Right forelimb (tissue), 1 donor: ENCODE measurements at regions not wholly inside any gene's neighbourhood (a gene's known extent, or its start where the extent isn't known, plus 50 kb on each side); places are given as distances from the start of the nearest gene placed in this dataset.

ENCODE experiments used
- DNase-seq: peaks from one replicate; pipeline ENCODE4 v3.0.0-alpha.2; 2018

- no peak for DNase-seq
Observed at GRCh38 chr1:79852004-79852403, 845.5 kb upstream of the ADGRL4 start.

DNA sequence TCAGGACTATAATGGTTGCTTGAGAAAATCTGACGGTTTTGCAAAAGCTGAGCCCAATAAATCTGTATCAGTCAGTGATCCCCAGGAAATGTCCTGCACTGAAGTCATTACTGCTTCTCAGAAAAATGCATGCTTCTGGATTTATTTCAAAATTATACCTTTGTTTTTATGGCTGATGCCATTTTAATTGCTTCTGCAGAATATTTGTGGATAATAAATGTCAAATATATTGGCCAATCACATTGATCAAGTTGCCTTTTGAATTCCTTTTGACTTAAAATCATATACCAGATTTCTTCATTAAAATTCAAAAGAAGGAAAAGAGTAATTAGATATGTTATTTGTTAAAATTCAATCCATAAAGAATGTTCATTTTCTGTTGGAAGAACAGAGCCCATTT, 842.9 kb upstream of the ADGRL4 start:
- DNase-seq = no peak

DNA sequence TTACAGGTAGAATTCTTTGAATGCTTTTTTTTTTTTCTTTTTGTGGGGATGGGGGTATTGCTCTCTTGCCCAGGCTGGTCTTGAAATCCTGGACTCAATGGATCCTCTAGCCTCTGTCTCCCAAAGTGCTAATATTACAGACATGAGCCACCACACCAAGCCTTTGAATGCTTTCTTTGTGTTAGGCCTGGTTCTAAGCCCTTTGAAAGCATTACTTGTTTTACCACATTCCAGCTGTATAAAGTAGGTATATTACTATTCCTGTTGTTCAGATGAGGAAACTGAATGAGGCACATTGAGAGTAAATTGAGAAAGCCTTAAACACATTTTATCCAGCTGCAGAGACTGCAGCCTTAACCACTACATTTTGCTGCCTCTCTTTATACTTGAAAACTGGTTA, 841.8 kb upstream of the ADGRL4 start:
- no peak for DNase-seq

- DNase-seq = no peak
Observed at GRCh38 chr1:79847700-79848099, 841.2 kb upstream of the ADGRL4 start.

DNA sequence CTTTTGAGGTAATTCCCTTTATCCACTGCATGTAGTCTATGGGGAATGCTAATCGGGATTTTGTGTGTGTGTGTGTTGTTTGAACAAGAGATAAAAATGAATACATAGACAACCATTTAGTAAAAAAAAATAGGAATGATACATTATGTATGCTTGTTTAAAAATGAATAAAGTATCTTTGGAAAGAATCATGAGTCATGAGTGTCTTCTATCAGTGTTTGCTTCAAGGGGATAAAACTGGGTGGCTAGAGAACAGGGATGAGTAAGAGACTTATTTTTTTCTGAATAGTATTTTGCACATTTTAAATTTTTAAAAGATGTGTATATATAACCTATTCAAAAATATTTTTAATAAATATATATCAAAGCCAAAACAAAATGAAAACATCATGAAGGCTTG, 839.4 kb upstream of the ADGRL4 start:
- DNase-seq = no peak

GRCh38 chr1:79842811-79843210, 836.3 kb upstream of the ADGRL4 start:
- no peak for DNase-seq

DNA sequence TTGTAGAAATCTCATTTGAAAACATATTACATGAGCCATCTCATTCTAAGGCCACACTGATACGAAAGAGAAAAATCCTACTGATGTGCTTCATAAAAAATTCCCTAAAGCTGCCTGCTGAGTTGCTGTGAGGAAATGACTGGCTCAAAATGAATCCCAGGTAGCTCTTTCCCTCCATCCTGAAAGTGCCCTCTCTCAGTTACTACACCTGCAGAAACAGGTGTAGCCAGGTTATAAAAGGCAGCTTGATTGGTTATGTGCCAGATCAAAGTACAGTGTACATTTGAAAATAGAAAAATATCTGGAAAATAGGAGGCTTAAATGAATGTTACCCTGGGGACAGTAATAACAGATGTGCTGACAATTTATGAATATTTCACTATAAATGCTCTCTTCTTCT, 833.4 kb upstream of the ADGRL4 start:
- DNase-seq = no peak

- no peak for DNase-seq
Observed at GRCh38 chr1:79827446-79827845, 820.9 kb upstream of the ADGRL4 start.

GRCh38 chr1:79825551-79825950, 819.0 kb upstream of the ADGRL4 start:
- no peak for DNase-seq

GRCh38 chr1:79822053-79822452, 815.5 kb upstream of the ADGRL4 start:
- no peak for DNase-seq

DNA sequence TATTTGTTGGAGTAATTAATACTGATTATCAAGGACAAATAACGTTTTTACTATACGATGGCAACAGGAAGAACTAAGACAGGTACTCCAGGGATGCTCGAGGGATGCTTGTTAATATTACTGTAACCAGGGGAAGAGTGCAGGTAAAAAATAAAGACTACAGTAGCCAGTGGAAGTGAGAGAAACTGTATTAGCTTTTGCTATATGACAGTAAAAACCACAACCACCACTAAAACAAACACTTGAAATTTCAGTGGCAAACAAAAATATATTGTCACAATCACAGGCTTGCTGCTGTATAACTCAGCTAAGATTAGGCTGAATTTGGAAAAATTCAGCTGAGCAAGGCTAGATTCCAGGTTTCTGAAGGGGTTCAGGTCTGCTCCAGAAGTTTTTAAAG, 812.6 kb upstream of the ADGRL4 start:
- no peak for DNase-seq

DNA sequence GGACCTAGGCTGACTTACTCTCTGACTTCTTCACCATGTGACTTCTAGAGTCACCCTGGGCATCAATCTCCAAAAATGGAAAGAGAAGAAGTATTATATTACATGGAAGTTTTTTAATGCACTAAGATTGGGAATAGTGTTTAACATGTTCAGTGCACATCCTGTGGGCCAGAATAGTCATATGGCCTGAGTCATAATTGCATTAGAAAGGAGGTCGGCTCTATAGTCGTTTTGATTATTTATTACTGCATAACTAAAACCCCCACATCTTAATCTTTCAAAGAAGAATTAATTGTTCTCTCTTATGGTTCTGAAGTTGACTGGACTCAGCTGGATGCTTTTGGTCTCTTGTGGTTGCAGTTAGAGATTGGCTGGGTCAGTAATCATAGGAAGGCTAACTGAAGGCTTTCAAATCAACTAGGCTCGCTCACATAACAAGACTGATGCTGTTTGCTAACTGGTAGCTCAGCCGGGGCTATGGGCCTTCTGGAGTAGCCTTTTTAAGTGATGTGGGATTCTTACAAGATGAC, 810.6 kb upstream of the ADGRL4 start:
- no peak for DNase-seq

GRCh38 chr1:79815115-79815514, 808.6 kb upstream of the ADGRL4 start:
- DNase-seq = no peak

- no peak for DNase-seq
Observed at GRCh38 chr1:79811173-79811572, 804.6 kb upstream of the ADGRL4 start.

DNA sequence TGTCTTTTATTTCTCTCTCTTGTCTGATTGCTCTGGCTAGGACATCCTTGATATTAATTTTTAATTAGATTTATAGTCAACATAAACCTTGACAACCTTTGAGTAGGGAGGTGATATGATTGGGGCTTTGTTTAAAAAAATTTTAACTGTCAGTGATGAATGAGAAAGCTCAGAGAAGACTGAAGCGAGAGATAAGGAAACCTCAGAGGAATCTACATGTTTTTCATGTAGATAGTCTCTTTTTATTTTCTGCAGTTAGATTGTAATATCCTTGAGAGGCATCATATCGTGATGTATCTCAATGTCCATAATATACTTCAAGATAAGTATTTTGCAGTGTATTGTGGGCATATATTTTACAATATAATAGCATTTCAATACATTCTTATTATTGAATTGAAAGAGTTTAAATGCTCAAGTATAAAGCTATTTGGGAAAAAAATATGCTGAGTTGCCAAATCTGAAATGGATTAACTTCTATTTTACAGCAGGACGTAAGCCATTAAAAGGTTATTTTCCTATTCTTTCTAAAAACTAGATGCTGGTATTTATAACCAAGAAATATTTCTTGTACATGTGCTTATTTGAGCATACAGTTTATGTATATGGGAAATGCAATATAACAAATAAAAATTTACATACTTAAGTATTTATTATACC, 802.4 kb upstream of the ADGRL4 start:
- DNase-seq = no peak

DNA sequence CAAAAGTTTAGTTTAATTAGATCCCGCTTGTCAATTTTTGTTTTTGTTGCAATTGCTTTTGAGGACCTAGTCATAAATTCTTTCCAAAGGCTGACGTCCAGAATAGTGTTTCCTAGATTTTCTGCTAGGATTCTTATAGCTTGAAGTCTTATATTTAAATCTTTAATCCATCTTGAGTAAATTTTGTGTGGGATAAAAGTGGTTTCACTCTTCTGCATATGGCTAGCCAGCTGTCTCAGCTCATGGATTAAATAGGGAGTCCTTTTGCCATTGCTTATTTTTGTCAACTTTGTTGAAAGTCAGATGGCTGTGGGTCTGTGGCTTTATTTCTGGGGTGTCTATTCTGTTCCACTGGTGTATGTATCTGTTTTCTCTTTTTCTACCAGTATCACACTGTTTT, 801.3 kb upstream of the ADGRL4 start:
- no peak for DNase-seq

DNA sequence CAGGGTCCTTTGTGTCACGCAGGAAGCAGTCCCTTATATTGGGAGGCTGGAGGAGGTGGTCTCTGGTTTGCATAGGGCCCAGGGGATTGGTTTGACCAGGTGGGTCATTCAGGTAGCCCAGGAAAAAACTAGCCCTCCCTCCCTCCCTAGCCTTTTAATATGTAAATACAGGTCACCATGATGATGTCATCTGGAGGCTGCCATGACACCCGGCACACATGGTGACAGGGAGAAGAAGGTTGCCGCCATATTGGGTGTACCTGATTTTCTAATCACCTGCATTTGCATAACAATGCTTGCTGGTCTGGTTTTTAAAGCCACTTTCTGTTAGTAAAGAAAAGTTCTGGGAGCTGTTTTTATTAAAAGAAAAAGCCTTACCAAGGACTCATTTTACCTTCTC, 791.0 kb upstream of the ADGRL4 start:
- no peak for DNase-seq

DNA sequence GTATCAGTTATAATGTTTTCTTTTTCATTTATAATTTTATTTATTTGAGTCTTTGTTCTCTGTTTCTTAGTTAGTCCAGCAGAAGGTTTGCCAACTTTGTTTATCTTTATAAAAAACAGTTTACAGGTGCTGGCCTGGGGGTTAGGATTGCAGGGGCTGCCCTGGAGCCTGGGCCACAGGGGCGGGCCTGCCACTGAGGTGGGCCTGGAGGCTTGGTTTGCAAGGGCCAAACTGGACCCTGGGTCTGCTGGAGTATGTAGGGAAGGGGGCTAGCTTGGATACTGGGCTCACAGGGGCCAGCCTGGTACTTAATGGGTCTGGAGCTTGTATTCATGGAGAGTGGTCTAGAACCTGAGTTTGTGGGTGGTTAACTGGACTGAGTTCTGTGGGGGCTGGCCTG, 789.9 kb upstream of the ADGRL4 start:
- DNase-seq = no peak

DNA sequence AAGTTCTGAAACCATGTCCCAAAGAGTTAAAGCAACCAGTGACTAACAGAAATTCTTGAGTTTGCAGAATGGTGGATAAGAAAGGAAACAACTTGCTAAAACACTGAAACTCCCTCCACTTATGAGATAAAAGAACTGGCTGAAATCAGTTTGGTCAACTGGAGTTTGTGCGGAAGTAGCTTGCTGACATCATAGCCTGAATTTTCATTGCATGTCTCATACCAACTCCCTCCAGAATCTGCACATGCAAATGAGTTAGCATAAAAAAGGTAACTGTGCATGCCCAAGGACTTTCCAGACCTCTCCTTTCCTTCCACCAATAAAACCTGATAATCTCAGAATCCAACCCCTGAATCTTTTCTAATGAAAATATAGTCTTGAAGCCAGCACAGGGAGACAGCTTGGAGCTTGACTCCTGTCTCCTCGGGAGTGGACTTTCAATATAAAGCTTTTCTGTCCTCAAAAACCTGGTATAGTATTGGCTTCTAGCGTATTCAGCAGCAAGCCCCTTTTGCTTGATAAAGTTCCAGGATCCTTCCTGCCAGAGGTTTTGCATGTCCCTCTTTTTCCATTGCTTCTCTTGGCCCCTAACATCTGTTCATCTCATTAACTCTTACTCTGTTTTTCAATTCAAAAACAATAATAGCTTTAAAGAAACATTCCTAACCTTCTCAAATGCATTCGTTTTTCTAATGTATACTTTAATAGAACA, 785.8 kb upstream of the ADGRL4 start:
- DNase-seq = no peak

DNA sequence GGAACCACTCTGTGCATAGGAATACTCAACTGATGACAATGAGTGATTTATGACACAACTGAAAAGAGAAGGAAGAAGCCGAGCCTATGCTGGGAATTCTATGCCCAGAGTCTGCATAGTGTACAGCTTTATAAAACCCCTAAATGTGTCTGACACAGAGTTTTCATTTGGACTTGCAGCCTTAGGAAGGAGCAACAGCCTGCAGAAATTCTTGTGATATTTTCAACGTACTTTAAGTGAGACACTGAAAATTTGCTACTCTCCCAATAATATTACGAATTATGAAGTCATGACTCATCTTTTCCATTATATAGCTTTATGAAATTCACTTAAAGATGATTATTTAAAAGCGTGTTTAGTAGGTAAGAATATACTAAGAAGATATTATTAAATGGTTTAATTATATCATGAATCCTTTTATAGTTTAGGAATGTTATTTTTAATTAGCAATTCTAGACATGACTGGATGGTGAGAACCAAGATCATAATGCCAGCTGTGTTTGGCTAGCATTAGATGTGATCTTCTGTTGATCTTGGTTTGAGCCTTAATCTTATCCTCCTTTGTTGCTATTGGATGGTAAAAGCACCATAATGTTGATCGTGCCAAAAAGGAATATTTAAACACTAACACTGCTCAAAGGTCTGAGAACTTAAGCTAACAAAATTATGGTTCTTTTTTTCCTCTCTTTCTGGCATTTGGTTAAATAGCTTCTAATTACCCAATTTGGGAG, 785.1 kb upstream of the ADGRL4 start:
- no peak for DNase-seq

- no peak for DNase-seq
Observed at GRCh38 chr1:79790950-79791349, 784.4 kb upstream of the ADGRL4 start.

DNA sequence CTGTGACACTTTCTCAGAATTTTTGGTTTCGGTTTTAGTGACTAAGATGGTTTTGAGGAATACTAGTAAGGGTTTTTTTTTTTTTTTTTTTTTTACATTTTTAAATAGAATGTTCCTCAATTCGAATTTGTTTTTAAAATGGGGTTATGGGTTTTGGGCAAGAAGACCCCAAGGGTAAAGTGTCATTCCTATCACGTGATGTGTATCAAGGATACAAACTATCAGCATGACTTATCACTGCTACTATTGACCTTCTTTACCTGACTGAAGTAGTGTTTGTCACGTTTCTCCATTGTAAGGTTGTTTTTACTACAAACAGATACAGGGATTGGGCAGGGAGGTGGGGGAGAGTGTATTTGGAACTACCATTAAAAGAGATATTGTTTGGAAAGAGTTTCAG, 781.1 kb upstream of the ADGRL4 start:
- no peak for DNase-seq

- no peak for DNase-seq
Observed at GRCh38 chr1:79785964-79786363, 779.4 kb upstream of the ADGRL4 start.

DNA sequence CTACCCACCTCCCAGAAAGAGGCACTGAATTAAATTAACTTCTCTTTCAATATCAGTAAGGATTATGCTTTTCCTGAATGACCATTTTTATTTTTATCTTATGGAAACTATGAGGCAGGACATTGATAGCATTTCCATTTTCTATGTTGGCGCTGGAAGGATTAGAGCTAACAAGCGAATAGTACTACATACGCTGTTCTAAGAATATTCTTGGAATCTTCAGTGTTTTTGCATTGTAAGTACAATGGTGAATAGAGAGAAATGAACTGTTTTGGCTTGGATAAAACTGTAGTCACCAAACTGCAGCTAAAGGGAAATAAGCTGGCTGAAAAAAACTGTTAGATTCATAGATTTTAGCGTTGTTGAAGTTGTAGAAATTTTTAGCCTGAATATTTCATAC, 779.0 kb upstream of the ADGRL4 start:
- DNase-seq = no peak
